IMR-90 (cell line): ENCODE measurements at regions not wholly inside any gene's neighbourhood (a gene's known extent, or its start where the extent isn't known, plus 50 kb on each side); places are given as distances from the start of the nearest gene placed in this dataset.

Experiments
- ATAC-seq: fragments of 200-7000 bp; cut with Tn5 transposase; 2 replicates; pipeline ENCODE4 v1.9.1; 2020; ENCODE audit warnings: low read depth, mild to moderate bottlenecking, moderate library complexity
- BruUV-seq: library from RNA; stranded (reverse); fragments of 400-500 nt; replicated peaks from 2 replicates; lab custom pipeline; 2021; lab: Mats Ljungman, UMichigan
- CTCF ChIA-PET: fragments of 300-600 bp; formaldehyde crosslinking; extraction: SDS; loops from one replicate; lab custom pipeline; 2021; ENCODE audit warnings: antibody characterized with exemption; lab: Yijun Ruan, JAX
- POLR2A ChIA-PET: fragments of 300-600 bp; sonication (Branson Sonifier 250); formaldehyde crosslinking; loops from one replicate; lab custom pipeline; 2022; ENCODE audit warnings: antibody characterized with exemption; ENCODE audit not compliant: unreplicated experiment; lab: Charles Lee
- DNase-seq: peaks from one replicate; pipeline ENCODE4 v3.0.0; 2013
- H2AFZ ChIP-seq: replicated peaks from 2 replicates; pipeline ENCODE3; 2013; ENCODE audit warnings: low read length, mild to moderate bottlenecking; ENCODE audit not compliant: poor library complexity
- H2AK5ac ChIP-seq: 2 replicates; pipeline ENCODE4 v1.6.1; 2013; ENCODE audit warnings: low read depth, low read length, inconsistent platforms
- H2AK9ac ChIP-seq: replicated peaks from 2 replicates; pipeline ENCODE3; 2013; ENCODE audit warnings: mild to moderate bottlenecking, low read depth, low read length, moderate library complexity; ENCODE audit not compliant: poor library complexity
- H2BK120ac ChIP-seq: 2 replicates; pipeline ENCODE4 v1.6.1; 2013; ENCODE audit warnings: low read depth, low read length, inconsistent platforms
- H2BK15ac ChIP-seq: 3 replicates; pipeline ENCODE4 v1.6.1; 2013; ENCODE audit warnings: low read depth, low read length, inconsistent platforms
- H2BK20ac ChIP-seq: 2 replicates; pipeline ENCODE4 v1.6.1; 2013; ENCODE audit warnings: low read depth, mild to moderate bottlenecking, inconsistent platforms, low read length, moderate library complexity
- H2BK5ac ChIP-seq: 2 replicates; pipeline ENCODE4 v1.6.1; 2013; ENCODE audit warnings: mild to moderate bottlenecking, low read depth, low read length, inconsistent platforms; ENCODE audit not compliant: poor library complexity, severe bottlenecking
- H3K14ac ChIP-seq: replicated peaks from 2 replicates; pipeline ENCODE4 v1.6.1; 2013; ENCODE audit warnings: low read depth, low read length, inconsistent platforms
- H3K18ac ChIP-seq: 2 replicates; pipeline ENCODE4 v1.6.1; 2013; ENCODE audit warnings: low read depth, low read length, control low read depth
- H3K23ac ChIP-seq: 2 replicates; pipeline ENCODE4 v1.6.1; 2013; ENCODE audit warnings: low read depth, low read length, inconsistent platforms
- H3K27ac ChIP-seq: 2 replicates; pipeline ENCODE4 v1.5.1; 2013; ENCODE audit warnings: mild to moderate bottlenecking, control low read depth, low read length; ENCODE audit not compliant: insufficient read depth
- H3K27me3 ChIP-seq: 2 replicates; pipeline ENCODE4 v1.6.1; 2013; ENCODE audit warnings: low read length; ENCODE audit not compliant: control insufficient read depth, insufficient read depth
- H3K36me3 ChIP-seq: 2 replicates; pipeline ENCODE4 v1.6.1; 2013; ENCODE audit warnings: low read length, mixed read lengths; ENCODE audit not compliant: control insufficient read depth, insufficient read depth
- H3K4ac ChIP-seq: 2 replicates; pipeline ENCODE4 v1.6.1; 2013; ENCODE audit warnings: low read depth, low read length, inconsistent platforms
- H3K4me1 ChIP-seq: 2 replicates; pipeline ENCODE4 v1.6.1; 2013; ENCODE audit warnings: low read length, mixed read lengths; ENCODE audit not compliant: control insufficient read depth, insufficient read depth
- H3K4me2 ChIP-seq: 2 replicates; pipeline ENCODE4 v1.6.1; 2013; ENCODE audit warnings: low read depth, mild to moderate bottlenecking, control low read depth, low read length, moderate library complexity
- H3K4me3 ChIP-seq: 2 replicates; pipeline ENCODE4 v1.5.1; 2013; ENCODE audit warnings: low read depth, mild to moderate bottlenecking, control low read depth, low read length, moderate library complexity; ENCODE audit not compliant: insufficient read depth
- H3K56ac ChIP-seq: 2 replicates; pipeline ENCODE4 v1.6.1; 2013; ENCODE audit warnings: low read length, inconsistent platforms; ENCODE audit not compliant: insufficient read depth; ENCODE audit errors: extremely low read depth
- H3K79me1 ChIP-seq, 2 experiments: 2 replicates each; pipeline ENCODE4 v1.6.1; 2013; ENCODE audit warnings: low read length in 2 of 2, inconsistent platforms in 1 of 2, low read depth in 1 of 2
- H3K9ac ChIP-seq: 2 replicates; pipeline ENCODE4 v1.6.1; 2013; ENCODE audit warnings: low read depth, low read length, control low read depth
- H3K9me1 ChIP-seq: 2 replicates; pipeline ENCODE4 v1.6.1; 2013; ENCODE audit warnings: low read length, inconsistent platforms; ENCODE audit not compliant: insufficient read depth
- H3K9me3 ChIP-seq: 2 replicates; pipeline ENCODE4 v1.6.1; 2013; ENCODE audit warnings: low read length; ENCODE audit not compliant: control insufficient read depth, insufficient read depth
- H4K20me1 ChIP-seq: 2 replicates; pipeline ENCODE4 v1.6.1; 2013; ENCODE audit warnings: low read length, inconsistent platforms; ENCODE audit not compliant: insufficient read depth
- H4K5ac ChIP-seq: 2 replicates; pipeline ENCODE4 v1.6.1; 2013; ENCODE audit warnings: mild to moderate bottlenecking, low read depth, low read length, control low read depth
- H4K8ac ChIP-seq, 2 experiments: 2 replicates each; pipeline ENCODE4 v1.6.1; 2013; ENCODE audit warnings: low read depth in 2 of 2, low read length in 2 of 2, control low read depth in 1 of 2, inconsistent platforms in 1 of 2
- H4K91ac ChIP-seq: 2 replicates; pipeline ENCODE4 v1.6.1; 2013; ENCODE audit warnings: low read depth, low read length, inconsistent platforms; ENCODE audit not compliant: insufficient read depth
- CHD1 ChIP-seq: IDR thresholded peaks from 2 replicates; pipeline ENCODE4 v1.6.1; 2012; ENCODE audit warnings: low read depth, low read length, improper control_type of control experiment
- SMC3 ChIP-seq: fragments of 150-350 bp; IDR thresholded peaks from 2 replicates; pipeline ENCODE4 v1.6.1; 2016; ENCODE audit warnings: low read depth, mild to moderate bottlenecking, antibody characterized with exemption, low read length, moderate library complexity
- WGBS, 2 experiments: methylation state at CpG; one replicate each; pipeline versions ENCODE4 v1.1.5 to v1.1.7; 2013; ENCODE audit warnings: missing lambda C conversion rate in 2 of 2; ENCODE audit not compliant: insufficient read length in 1 of 2; ENCODE audit errors: extremely low coverage in 2 of 2; 5-methylcytosine and 5-hydroxymethylcytosine counted together
- dilution Hi-C: fragments of 300-500 bp; cut with HindIII; formaldehyde crosslinking; loops from one replicate; pipeline ENCODE4 v1.14.3; 2018; ENCODE audit warnings: low sequenced_read_pairs; ENCODE audit not compliant: unreplicated experiment
- in situ Hi-C: fragments of 300-500 bp; cut with MboI; formaldehyde crosslinking; loops from 3 replicates; pipeline ENCODE4 v1.14.3; 2019; ENCODE audit warnings: low sequenced_read_pairs, inconsistent platforms, mixed read lengths
- intact Hi-C: fragments of 100-400 bp; cut with micrococcal nuclease; formaldehyde crosslinking; loops from 2 replicates; pipeline ENCODE4 v1.10.0; 2022

- Histone ChIP-seq H3K14ac (no peak overlapping the region), H2AK5ac (no peak overlapping the region), H2BK15ac (no peak overlapping the region), H2AFZ (no peak overlapping the region), H2BK20ac (no peak overlapping the region), H3K4me1 (peaks cover 2% of the 10 kb centered on the region), H3K4ac (no peak overlapping the region), H3K36me3 (no peaks in the 10 kb centered on the region), H3K9ac (no peak overlapping the region), H3K27me3 (no peaks in the 10 kb centered on the region), H3K79me1 (no peaks in the 10 kb centered on the region), H3K9me3 (no peaks in the 10 kb centered on the region), H2BK5ac (no peak overlapping the region), H3K56ac (no peak overlapping the region), H3K23ac (no peak overlapping the region), H3K9me1 (no peaks in the 10 kb centered on the region; the same call in 1 of the 2 replicates), H2AK9ac (no peak overlapping the region), H3K4me2 (no peak overlapping the region), H3K27ac (no peak overlapping the region), H2BK120ac (no peak overlapping the region), H4K8ac (no peak overlapping the region), H3K18ac (no peak overlapping the region), H4K20me1 (no peaks in the 10 kb centered on the region), H4K91ac (no peak overlapping the region), H4K5ac (no peak overlapping the region), H3K4me3 (no peak overlapping the region)
- ATAC-seq (no peak), DNase-seq (no peak)
- in situ Hi-C loops (no loop called here), intact Hi-C loops (no loop called here), dilution Hi-C loops (no loop called here)
- TF ChIP-seq CHD1 (no peak), SMC3 (no peak)
- POLR2A ChIA-PET, result no interaction called here
- no CpG with 5 or more reads among the region's 1 CpG for WGBS, 2 experiments
- CTCF ChIA-PET, result no interaction called here
- no TSS peak for BruUV-seq
Measured at GRCh38 chr1:101142244-101142643, 94.6 kb upstream of the S1PR1 start.
